Fibroblast of skin of right quadriceps (primary cell): ENCODE measurements at regions not wholly inside any gene's neighbourhood (a gene's known extent, or its start where the extent isn't known, plus 50 kb on each side); places are given as distances from the start of the nearest gene placed in this dataset.
A peak's percentile ranks its signal among the peaks of the same experiment; 100 is the strongest.

Experiments used
- DNase-seq: peaks from one replicate; pipeline ENCODE4 v3.0.0-alpha.2; 2013

DNA sequence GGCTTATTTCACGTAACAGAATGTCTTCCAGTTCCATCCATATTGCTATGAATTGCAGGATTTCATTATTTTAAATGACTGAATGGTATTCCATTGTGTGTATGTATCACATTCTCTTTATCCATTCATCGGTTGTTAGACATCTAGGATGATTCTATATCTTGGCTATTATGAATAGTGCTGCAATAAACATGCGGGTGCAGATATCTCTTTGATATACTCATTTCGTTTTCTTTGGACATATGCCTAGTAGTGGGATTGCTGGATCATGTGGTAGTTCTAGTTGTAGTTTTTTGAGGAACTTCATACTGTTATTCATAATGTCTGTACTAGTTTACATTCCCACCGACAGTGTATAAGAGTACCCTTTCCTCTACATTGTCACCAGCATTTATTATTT, 460.5 kb downstream of the MAN2A1 start:
- peak; percentile 73 for DNase-seq

DNA sequence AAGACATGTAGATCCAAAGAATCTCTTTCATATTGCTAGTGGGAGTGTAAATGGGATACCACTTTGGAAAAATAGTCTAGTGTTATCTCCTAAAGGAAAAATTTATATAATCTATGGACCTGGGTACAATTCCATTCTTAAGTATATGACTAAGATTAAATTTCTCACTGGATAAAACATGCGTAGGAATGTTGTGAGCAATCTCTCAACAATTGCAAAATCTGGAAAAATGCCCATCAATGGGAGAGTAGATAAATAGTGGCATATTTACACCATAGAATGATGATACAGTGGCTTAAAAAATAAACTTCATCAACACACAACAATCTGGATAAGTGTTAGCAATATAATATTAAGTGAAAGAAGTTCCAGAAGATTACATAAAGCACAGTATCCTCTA, 469.5 kb downstream of the MAN2A1 start:
- DNase-seq = peak; percentile 88

DNA sequence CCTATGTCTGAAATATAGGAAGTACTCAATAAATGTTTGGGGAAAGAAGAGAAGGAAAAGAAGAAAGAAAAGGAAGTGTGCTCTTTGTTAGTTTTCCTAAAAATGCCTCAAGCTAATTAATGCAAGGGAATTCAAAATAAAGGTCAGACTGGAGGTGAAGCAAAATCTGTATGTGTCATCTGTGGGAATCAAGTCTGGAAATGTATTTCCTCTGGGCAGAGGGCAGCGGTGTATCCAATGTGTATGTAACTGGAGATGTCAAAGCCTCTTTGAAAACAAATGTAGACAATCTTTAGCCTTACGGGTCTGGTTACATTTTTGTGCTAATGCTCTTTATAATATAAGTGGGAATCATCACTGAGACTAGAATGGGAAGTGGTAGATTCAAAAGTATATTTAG, 471.4 kb downstream of the MAN2A1 start:
- DNase-seq = peak; percentile 8

DNA sequence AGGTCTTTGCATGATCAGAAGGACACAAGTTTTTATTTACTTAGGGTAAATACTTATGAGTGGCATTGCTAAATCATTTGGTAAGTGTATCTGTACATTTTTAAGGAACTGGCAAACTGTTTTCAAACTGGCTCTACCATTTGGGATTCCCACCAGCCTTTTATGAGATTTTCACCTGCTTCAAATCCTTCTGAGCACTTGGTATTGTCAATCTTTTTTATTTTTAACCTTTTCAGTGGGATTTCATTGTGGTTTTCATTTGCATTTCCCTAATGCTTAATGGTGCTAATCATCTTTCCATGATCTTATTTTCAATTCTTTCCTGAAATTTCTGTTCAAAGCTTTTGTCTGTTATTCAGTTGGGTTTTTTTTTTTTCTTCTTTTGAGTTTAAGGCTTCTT, 475.6 kb downstream of the MAN2A1 start:
- DNase-seq = no peak

DNA sequence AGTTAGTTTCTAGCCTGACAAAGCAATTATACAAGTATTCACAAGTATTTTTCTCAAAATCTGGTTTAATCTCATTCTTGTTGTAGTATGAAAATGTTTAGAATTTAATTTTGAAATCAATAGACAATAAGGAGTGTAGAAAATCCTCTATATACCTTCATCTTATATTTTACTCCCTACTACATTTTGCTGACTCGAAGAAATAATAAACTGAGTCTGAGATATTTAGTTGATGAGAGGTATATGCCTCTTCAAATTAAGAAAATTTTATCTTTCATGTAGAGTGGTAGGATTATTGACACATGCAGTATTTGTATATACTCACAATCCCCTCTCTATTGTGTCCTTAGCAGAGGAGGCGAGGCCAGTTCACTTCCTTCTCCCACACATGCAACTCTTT, 477.7 kb downstream of the MAN2A1 start:
- DNase-seq = no peak

DNA sequence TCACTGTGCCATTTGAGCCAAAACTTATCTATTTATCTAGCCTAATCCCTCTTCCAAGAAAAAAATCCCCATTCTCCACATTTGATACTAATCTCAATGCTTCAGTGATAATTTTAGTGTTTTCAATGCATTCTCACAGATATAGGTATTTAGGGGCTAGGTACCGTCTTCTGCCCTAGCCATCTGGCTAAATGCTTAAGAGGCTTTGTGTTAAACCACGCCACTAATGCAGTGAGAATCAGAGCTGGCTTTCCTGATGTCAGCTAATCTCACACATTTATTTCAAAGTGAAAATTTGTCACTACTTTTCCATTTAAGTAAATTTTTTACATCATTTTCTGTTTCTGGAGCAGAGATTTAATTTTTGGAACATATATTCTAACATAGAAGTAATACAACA, 479.7 kb downstream of the MAN2A1 start:
- DNase-seq = no peak

DNA sequence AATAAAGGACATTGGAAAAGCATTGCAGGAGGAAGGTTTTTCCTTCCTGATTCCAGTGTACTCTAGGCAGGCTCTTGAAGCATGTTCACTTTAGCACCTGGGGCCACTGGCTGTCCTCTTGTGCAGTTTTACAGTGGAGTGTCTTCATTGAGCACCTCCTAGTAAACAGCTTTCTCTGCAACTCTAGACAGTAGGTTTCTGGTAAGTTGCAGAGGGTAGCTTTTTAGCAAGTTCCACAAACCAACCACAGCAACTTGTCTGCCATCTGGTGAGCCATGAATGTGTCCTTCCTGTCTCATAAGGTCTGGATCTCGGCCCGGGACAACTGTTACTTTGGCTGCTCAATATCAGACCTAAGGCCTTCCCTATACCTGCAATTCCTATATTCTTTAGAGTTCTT, 488.0 kb downstream of the MAN2A1 start:
- DNase-seq = no peak

DNA sequence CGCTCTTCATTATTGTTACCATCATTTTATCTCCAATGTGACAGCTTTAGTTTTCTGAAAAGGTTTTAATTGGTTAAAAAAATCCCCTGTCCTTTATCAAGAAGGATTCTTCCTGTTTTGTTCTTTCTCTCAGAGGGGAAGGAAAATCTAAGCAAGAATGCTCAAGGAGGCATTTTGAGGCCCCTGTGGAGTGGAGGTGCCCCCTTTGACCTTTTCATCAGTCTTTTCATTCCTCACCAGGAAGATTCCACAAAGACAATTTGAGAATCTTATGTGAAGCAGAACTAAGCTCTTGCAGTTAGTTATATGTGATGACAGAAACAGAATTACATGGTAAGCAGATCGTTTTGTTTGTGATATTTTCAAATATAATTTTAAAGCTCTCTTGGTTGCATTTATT, 489.6 kb downstream of the MAN2A1 start:
- DNase-seq = no peak

DNA sequence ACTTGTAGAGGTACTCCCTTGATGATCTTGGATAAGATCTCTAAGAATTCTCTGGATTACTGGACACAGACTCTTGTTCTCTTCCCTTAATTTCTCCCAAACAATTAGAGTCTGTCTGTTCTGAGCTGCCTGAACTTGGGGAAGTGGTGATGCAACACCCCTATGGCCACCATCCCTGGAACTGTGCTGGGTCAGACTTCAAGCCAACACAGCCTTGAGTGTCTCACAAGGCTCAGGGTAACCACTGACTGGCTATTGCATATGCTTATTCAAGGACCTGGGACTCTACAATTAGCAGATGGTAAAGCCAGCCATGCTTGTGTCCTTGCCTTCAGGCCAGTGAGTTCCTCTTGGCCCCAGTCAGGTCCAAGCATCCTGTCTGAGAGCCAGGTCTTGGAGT, 504.5 kb downstream of the MAN2A1 start:
- DNase-seq = no peak

DNA sequence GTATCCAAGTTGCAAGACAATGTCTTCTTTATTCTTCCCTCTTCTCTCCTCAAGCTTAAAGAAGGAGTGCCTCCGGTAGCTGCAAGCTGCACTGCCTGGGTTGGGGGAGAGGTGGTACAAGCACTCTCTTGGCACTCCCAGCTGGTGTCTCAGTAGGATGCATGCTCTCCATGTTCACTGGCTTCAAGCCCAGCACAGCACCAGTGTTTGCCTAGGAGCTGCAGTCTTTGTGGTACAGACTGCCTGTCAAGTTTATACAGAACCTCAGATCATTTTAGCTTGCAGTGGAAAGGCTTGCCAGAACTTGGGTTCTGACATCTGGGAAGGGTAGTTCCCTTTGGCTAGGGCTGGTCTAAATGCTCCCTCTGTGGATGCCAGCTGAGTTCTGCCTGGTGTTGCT, 505.6 kb downstream of the MAN2A1 start:
- DNase-seq = no peak

DNA sequence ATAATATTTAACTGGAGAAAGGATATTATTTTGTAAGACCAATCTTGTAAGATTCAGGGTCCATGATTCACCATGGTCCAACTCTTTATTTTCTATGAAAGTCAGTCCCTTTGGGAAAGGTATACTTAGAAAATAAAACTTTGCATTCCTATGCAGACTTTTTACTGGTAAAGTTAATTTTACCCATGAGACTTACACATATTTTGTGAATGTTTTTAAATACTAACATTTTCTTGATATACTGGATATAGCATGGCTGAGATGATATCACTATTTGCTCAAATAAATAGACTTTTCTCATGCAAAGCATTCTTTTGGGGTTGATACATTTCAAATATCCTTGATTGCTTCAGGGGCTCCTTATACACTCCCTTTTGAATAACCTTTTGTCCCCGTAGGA, 512.1 kb downstream of the MAN2A1 start:
- peak; percentile 29 for DNase-seq

DNA sequence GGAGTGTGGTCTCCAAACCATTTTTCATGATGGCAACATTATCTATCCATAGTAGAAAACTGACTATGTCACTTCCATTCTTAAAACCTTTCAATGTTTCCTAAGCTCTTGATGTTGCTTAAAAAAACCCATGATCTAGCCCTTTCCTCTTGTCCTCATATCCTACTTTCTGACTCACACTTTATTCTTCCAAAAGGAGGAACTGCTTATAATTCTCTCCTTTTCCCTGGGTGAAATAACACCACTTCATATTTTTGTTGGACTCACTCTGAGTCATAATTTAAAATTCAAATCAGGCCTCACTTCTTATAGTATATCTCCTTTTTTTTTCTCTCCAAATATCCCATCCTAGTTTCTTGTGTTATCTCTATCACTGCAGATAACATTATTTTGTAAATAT, 513.9 kb downstream of the MAN2A1 start:
- DNase-seq = peak; percentile 39

DNA sequence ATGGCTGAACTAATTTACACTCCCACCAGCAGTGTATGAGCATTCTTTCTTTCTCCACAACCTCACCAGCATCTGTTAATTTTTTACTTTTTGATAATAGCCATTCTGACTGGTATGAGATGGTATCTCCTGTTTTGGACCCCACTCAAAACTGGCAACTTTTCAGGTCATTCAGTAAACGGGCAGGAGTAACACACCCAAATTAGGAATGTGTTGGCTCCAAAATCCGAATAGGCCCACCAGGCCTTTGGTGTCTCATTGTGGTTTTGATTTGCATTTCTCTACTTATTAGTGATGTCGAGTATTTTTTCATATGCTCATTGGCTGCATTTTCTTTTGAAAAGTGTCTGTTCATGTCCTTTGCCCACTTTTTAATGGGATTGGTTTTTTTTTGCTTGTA, 517.1 kb downstream of the TMEM232 start:
- DNase-seq = no peak

DNA sequence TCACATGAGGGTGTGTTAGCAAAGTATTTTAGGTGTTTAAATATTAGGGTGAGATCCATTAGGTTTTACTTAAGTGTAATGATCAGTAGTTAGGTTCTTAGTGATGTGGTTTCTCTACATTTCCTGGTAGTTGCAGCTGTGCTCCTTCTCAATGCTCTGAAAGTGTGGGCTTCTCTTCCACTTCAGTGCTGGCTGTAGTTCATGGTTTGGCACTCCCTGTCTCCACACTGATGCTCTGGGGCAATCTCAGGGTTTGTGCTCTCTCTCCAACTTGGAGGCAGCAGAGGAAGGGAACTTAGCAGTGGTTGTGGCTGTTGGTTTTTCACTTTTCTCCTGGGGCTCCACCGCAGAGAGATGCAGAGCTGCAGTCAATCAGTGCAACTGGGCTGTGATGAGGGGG, 507.5 kb downstream of the TMEM232 start:
- DNase-seq = no peak

DNA sequence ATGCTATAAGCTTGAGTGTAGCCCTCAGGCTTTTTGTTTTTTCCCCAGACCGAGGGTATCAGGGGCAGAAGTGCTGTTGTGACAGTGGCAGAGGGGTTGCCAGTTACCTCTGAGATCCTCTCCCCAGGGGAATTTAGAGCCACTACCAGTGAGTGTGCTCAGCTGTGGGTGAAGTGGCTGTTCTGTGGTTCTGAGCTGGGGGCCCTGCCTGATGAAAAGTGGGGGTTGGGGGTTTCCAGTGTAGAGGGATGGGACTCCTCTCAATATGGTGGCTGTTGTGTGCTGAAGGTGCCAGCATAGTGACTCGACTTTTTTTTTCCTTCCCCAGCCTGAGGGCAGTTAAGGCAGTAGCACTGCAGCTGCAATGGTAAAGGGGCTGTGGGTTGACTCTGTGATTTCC, 506.7 kb downstream of the TMEM232 start:
- DNase-seq = no peak

DNA sequence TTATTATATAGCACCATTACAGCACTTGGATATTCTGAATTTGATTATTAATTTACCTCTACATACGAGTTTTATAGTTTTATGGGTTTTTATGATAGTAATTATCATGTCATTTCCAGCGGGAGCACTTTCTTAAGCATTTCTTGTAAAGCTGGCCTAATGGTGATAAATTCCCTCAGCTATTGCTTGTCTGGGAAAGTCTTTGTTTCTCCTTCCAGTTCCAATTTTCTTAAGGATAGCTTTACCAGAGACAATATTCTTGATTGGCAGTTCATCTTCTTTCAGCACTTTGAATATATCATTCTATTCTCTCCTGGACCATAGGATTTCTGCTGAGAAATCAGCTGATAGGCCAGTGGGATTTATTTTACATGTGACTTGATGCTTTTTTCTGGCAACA, 505.4 kb downstream of the TMEM232 start:
- DNase-seq = no peak

DNA sequence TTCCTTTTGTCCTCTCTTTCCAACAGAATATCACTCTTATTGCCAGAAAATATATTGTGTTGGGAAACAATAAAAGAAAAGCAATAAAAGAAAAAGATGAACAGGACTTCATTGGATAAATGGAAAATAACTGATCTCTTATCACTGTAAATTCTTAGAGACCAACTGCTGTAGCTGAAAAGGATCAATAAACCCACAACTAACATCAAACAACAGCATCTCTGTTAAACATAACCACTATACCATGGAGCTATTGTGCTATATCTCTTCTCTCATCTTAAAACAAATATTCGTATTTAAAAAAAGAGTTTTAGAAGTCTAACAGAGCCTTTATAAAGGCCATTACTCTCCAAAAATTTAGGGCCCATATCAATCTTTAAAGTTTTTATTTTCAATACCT, 502.4 kb downstream of the TMEM232 start:
- no peak for DNase-seq

DNA sequence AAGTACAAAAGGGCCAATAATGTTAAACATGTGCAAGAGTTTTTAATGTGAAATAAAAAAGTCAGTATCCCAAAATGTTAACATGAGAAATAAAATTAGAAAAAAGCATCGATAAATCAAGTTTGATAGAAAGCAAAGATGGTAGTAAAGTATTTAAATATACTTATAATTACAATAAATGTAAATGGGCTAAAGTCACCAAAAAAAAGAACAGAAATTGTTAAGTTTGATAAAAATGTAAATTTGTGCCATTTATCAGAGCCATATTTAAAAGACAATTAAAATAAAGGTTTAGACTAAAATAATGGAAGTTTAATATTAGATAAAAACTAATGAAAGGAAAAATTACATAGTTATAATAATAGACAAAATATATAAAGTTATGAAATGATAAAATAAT, 500.5 kb downstream of the TMEM232 start:
- DNase-seq = no peak

DNA sequence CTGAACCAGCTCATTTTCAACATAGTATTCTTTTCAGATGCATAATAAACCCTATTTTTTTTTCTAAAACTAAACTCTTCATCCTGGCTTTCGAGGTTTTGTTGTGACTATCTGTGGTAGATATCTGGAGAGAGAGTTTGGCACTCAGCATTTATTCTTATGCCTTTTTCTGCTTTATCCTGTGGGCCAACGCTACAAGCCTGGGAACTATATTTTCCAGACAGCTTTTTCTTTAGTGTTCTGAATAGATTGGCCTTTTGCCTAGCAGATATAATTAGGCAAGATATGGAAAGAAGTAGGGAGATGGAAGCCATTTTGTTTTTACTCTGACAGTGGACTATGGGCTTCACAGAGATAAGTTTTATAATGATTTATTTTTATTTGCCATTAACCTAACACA, 486.7 kb downstream of the TMEM232 start:
- no peak for DNase-seq

DNA sequence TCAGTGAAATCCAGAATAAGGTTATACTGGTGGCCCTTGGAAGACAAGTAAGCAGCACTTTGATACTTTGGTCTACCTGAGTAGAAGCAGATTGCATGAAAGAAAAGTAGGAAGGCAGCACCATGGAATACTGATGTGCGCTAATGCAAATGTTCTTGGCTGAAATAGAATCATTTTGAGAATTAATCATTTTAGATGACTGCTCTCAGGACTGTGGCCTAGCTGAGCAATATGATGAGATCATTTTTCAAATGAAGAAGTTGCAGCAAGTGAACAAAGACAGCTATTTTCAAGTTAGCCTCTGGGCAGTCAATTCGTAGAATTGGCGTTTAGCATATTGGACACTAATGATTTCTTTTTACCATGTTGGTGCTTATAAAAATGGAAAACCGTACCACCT, 483.5 kb downstream of the TMEM232 start:
- no peak for DNase-seq

DNA sequence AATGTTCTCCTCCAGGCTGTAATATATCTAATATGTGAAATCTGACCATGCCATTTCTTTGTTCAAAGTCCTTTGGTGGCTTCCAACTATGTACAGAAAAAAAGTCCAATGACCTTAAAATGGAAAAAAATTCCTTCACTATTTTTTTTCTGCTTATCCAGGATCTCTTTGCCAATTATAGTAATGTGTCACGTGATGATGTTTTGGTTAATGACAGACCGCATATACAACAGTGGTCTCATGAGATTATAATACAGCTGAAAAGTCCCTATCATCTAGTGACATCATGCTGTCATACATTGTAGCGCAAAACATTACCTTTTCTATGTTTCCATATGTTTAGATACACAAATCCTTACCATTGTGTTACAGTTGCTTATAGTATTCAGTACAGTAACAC, 477.6 kb downstream of the TMEM232 start:
- DNase-seq = no peak

DNA sequence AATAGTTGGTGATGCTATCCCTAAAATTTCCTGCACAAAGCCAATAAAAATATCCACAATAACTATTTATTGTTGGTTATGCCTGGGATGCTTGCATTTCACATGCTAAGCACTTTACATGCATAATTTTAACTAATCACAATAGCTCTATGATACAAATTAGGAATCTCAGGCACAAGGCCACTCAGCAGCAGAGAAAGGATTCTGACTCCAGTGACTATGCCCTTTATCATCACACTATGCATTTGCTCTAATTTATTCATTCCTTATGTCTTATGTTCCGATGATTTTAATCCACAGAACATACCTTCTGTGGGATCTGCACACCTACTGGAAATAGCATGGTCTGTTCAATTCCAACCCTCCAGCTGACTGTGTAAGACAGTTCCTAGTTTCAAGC, 476.1 kb downstream of the TMEM232 start:
- DNase-seq = no peak

DNA sequence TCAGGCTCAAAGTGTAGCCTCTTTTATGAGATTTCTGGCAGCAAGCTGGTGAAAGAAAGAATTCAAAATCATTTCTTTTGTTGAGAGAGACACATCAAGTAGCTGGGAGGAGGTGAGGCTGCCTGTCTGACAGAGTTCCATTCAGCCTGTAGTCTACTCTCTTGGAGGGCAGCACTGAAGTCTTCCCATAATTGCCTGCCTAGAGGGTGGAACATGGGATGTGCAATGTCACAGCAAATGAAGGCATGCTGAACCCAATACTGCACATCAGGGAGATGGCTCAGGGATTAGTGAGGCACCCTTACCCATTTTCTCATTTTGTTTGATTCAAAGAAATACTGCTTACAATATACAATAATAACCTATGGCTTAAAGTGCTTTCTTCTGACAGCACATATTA, 475.7 kb downstream of the TMEM232 start:
- no peak for DNase-seq

DNA sequence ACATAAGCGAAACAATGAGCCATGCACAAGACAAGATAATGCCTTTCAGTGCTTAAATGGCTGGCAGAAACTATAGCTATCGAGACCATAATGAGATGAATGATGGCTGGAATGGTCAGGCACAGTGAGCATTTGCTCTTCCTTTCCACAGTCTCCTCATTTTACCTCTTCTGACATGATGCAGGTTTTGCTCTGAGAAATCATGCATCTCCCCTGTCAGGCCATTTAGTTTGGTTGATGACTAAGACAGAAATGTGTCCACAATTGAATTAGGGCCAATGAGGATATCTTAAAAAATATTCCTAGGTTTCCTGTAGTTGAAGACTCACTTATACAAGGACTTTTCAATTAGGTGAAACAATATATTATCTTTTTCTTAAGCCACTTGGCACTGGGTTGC, 475.1 kb downstream of the TMEM232 start:
- DNase-seq = peak; percentile 54

DNA sequence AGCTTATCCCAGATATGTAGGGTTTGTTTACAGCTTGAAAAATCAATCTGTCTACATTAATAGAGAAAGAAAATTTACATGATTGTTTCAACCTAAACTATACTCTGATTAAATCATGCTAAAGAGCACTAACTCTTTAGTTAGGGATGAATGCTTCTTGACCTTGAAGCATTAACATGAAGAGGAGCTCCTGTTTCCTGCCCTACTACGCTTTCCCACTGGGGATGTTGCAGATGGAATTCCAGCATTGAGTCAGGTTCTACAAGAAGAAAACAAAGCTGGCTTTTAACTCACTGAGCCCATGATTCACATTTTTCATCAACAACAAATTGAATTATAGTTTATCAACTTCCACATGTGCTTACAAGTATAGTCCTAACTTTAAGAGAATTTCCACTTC, 471.3 kb downstream of the TMEM232 start:
- DNase-seq = peak; percentile 5

DNA sequence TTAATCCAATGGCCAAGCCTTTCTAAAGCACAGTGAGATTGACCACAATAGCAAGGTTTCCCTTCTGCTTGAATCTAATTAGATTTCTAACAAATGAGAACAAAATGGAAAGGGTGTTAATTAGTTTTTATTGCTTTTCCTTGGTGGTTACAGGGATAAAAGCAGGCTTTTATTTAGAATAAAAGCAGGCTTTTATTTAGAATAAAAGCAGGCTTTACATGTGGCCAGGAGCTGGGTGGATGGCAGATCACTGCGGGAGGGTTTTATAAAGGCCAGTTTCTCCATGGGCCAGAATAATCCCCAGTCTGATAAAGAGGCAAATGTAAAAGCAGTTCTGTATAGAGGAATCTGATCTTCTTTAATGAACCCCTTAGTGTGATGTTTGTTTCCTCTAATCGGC, 470.2 kb downstream of the TMEM232 start:
- DNase-seq = no peak
